ENCODE measurements at regions not wholly inside any gene's neighbourhood (a gene's known extent, or its start where the extent isn't known, plus 50 kb on each side); places are given as distances from the start of the nearest gene placed in this dataset.

DNA sequence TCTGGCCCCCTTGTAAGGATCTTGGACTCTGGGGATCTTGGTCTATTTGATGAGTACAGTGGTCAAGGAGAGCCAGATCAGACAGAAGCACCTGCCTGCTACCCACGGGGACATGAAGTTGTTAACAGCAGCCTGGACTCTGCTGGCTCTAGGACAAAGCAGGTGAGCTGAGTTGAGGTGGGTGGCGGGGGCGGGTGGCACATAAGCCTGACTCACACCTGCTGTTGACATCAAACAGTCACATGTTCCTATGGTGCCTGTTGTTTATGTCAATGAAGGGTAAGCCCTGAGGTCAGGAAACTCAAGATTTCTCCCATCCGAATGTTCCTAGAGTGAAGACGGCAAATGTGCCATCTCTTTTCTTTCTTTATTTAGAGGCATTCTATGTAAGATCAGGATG lies 50.1 kb upstream of the CLNK start:
- TF ChIP-seq CTCF (IDR thresholded peaks at IDR 0.05) (no peak), CREB1 (CRISPR knock-in tag; IDR thresholded peaks at IDR 0.05) (no peak), ESRRA (CRISPR knock-in tag; IDR thresholded peaks at IDR 0.05; ENCODE audit: borderline replicate concordance) (no peak)
- TF ChIP-seq, protein P1, sequence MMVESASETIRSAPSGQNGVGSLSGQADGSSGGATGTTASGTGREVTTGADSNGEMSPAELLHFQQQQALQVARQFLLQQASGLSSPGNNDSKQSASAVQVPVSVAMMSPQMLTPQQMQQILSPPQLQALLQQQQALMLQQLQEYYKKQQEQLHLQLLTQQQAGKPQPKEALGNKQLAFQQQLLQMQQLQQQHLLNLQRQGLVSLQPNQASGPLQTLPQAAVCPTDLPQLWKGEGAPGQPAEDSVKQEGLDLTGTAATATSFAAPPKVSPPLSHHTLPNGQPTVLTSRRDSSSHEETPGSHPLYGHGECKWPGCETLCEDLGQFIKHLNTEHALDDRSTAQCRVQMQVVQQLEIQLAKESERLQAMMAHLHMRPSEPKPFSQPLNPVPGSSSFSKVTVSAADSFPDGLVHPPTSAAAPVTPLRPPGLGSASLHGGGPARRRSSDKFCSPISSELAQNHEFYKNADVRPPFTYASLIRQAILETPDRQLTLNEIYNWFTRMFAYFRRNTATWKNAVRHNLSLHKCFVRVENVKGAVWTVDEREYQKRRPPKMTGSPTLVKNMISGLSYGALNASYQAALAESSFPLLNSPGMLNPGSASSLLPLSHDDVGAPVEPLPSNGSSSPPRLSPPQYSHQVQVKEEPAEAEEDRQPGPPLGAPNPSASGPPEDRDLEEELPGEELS (CRISPR knock-in tag; IDR thresholded peaks at IDR 0.05): no peak
